ENCODE measurements at regions not wholly inside any gene's neighbourhood (a gene's known extent, or its start where the extent isn't known, plus 50 kb on each side); places are given as distances from the start of the nearest gene placed in this dataset.

GRCh38 chr9:2494562-2494961 is 127.0 kb upstream of the VLDLR start:
- H3K4me1 ChIP-seq (ENCODE audit: control insufficient read depth, insufficient read depth, low read length) = no peaks in the 10 kb centered on the region
- no peaks in the 10 kb centered on the region for H3K36me3 ChIP-seq (ENCODE audit: control insufficient read depth, insufficient read depth, low read length)
- H3K27me3 ChIP-seq (ENCODE audit: control insufficient read depth, insufficient read depth, low read length) = no peaks in the 10 kb centered on the region
- DNase-seq = no peak
- H3K9me3 ChIP-seq (ENCODE audit: control insufficient read depth, low read depth, low read length) = no peaks in the 10 kb centered on the region
- H3K4me3 ChIP-seq (ENCODE audit: low read length) = no peak overlapping the region
- no peak overlapping the region for H3K27ac ChIP-seq (ENCODE audit: low read length)
- WGBS (ENCODE audit: insufficient coverage, low lambda C conversion rate) = no CpG with 5 or more reads among the region's 2 CpGs

- Histone ChIP-seq H3K4me3 (ENCODE audit: low read length) (no peak overlapping the region), H3K27me3 (ENCODE audit: control insufficient read depth, insufficient read depth, low read length) (no peaks in the 10 kb centered on the region), H3K9me3 (ENCODE audit: control insufficient read depth, low read depth, low read length) (no peaks in the 10 kb centered on the region), H3K4me1 (ENCODE audit: control insufficient read depth, insufficient read depth, low read length) (no peaks in the 10 kb centered on the region), H3K36me3 (ENCODE audit: control insufficient read depth, insufficient read depth, low read length) (no peaks in the 10 kb centered on the region), H3K27ac (ENCODE audit: low read length) (no peak overlapping the region)
- WGBS (ENCODE audit: insufficient coverage, low lambda C conversion rate) = no CpG with 5 or more reads among the region's 3 CpGs
- no peak for DNase-seq
Measured at GRCh38 chr9:2495221-2496005, 126.2 kb upstream of the VLDLR start.

DNA sequence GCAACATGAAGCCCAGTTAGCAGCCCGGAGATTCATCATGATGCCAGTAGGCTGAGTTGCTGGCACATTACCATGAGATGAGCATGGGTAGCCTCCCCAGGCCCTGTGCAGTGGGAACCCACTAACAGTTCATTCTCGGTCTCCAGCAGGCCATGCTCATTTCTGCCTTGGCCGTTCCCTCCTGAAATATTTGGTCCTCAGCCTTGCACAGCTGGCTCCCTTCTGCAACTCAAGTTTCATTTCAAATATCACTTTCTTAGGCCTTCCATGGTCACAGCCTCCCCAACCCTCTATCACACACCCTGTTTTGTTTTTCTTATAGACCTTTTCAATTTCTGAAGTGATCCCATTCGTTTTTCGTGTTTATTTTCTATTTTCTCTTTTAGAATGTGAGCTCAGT is 125.4 kb upstream of the VLDLR start:
- no peaks in the 10 kb centered on the region for H3K4me1 ChIP-seq (ENCODE audit: control insufficient read depth, insufficient read depth, low read length)
- no peak overlapping the region for H3K27ac ChIP-seq (ENCODE audit: low read length)
- H3K9me3 ChIP-seq (ENCODE audit: control insufficient read depth, low read depth, low read length) = no peaks in the 10 kb centered on the region
- H3K27me3 ChIP-seq (ENCODE audit: control insufficient read depth, insufficient read depth, low read length) = no peaks in the 10 kb centered on the region
- 91% methylated on average over 4 of the region's 5 CpGs for whole genome bisulfite sequencing (ENCODE audit: insufficient coverage, low lambda C conversion rate)
- no peak for DNase-seq
- H3K36me3 ChIP-seq (ENCODE audit: control insufficient read depth, insufficient read depth, low read length) = no peaks in the 10 kb centered on the region
- no peak overlapping the region for H3K4me3 ChIP-seq (ENCODE audit: low read length)

- Histone ChIP-seq H3K9me3 (ENCODE audit: control insufficient read depth, low read depth, low read length) (no peaks in the 10 kb centered on the region), H3K27ac (ENCODE audit: low read length) (no peak overlapping the region), H3K27me3 (ENCODE audit: control insufficient read depth, insufficient read depth, low read length) (no peaks in the 10 kb centered on the region), H3K36me3 (ENCODE audit: control insufficient read depth, insufficient read depth, low read length) (no peaks in the 10 kb centered on the region), H3K4me1 (ENCODE audit: control insufficient read depth, insufficient read depth, low read length) (no peaks in the 10 kb centered on the region), H3K4me3 (ENCODE audit: low read length) (no peak overlapping the region)
- DNase-seq = no peak
Measured at GRCh38 chr9:2496934-2497333, 124.7 kb upstream of the VLDLR start.

DNA sequence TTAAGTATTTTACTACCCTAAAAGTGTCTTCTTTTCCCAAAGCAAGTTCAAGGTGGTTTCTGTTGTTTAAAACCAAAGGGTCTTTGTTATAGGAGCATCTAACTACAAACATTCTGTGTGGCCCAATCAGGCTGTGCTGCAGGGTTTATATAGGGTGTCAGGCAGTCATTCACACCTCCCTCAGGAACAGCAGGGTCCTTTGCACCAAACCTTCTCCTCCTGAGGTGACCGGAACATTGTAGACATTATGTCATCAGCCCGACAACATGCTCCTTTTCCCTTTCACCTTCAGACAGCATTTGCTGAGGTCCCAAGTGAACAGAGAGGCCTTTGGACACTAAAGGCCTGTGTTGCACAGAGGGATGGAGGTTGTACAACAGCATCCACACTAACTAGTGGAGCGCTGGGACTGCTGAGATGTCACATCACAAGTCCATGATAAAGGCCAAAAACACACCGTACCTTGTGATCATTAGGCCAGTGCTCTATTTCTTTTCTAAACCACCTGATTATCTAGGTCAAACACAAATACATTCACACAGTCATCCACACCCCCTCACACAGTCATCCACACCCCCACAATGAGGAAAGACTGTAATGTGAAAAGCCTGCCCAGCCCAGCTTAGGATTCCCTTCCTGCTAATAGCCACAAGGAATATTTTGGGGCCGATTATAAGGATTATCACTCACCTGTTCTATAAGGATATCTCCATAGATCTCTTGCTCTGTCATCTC is 123.8 kb upstream of the VLDLR start:
- H3K4me1 ChIP-seq (ENCODE audit: control insufficient read depth, insufficient read depth, low read length) = no peaks in the 10 kb centered on the region
- no peak for DNase-seq
- no peaks in the 10 kb centered on the region for H3K9me3 ChIP-seq (ENCODE audit: control insufficient read depth, low read depth, low read length)
- no peak overlapping the region for H3K27ac ChIP-seq (ENCODE audit: low read length)
- H3K36me3 ChIP-seq (ENCODE audit: control insufficient read depth, insufficient read depth, low read length) = no peaks in the 10 kb centered on the region
- no CpG with 5 or more reads among the region's 5 CpGs for WGBS (ENCODE audit: insufficient coverage, low lambda C conversion rate)
- no peak overlapping the region for H3K4me3 ChIP-seq (ENCODE audit: low read length)
- no peaks in the 10 kb centered on the region for H3K27me3 ChIP-seq (ENCODE audit: control insufficient read depth, insufficient read depth, low read length)

GRCh38 chr9:2502210-2502609 is 119.4 kb upstream of the VLDLR start:
- DNase-seq = no peak
- Histone ChIP-seq H3K27me3 (ENCODE audit: control insufficient read depth, insufficient read depth, low read length) (no peaks in the 10 kb centered on the region), H3K4me1 (ENCODE audit: control insufficient read depth, insufficient read depth, low read length) (no peaks in the 10 kb centered on the region), H3K9me3 (ENCODE audit: control insufficient read depth, low read depth, low read length) (no peaks in the 10 kb centered on the region), H3K36me3 (ENCODE audit: control insufficient read depth, insufficient read depth, low read length) (no peaks in the 10 kb centered on the region), H3K4me3 (ENCODE audit: low read length) (no peak overlapping the region), H3K27ac (ENCODE audit: low read length) (no peak overlapping the region)
- no CpG with 5 or more reads among the region's 3 CpGs for WGBS (ENCODE audit: insufficient coverage, low lambda C conversion rate)

DNA sequence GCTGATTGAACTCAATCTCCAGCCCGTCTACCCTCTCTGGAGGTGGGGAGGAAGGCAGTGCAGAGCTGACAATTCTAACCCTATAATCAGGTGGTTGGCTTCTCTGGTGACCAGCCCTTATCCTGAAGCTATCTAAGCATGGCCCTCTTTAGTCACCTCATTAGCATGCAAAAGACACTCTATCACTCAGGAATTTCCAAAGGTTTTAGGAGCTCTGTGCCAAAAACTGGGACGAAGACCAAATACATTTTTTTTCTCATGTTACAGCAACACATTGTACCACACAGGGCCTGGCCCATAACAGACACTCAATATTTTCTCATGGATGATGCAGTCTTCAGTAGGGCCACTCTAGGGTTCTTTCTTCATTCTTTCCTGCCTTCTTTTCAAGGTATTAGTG is 118.8 kb upstream of the VLDLR start:
- no peak for DNase-seq
- H3K4me3 ChIP-seq (ENCODE audit: low read length) = no peak overlapping the region
- H3K36me3 ChIP-seq (ENCODE audit: control insufficient read depth, insufficient read depth, low read length) = no peaks in the 10 kb centered on the region
- no peaks in the 10 kb centered on the region for H3K27me3 ChIP-seq (ENCODE audit: control insufficient read depth, insufficient read depth, low read length)
- H3K9me3 ChIP-seq (ENCODE audit: control insufficient read depth, low read depth, low read length) = no peaks in the 10 kb centered on the region
- H3K27ac ChIP-seq (ENCODE audit: low read length) = no peak overlapping the region
- 100% methylated on average over 1 of the region's 2 CpGs for WGBS (ENCODE audit: insufficient coverage, low lambda C conversion rate)
- no peaks in the 10 kb centered on the region for H3K4me1 ChIP-seq (ENCODE audit: control insufficient read depth, insufficient read depth, low read length)

- no peaks in the 10 kb centered on the region for H3K27me3 ChIP-seq (ENCODE audit: control insufficient read depth, insufficient read depth, low read length)
- DNase-seq = no peak
- no peak overlapping the region for H3K27ac ChIP-seq (ENCODE audit: low read length)
- H3K9me3 ChIP-seq (ENCODE audit: control insufficient read depth, low read depth, low read length) = no peaks in the 10 kb centered on the region
- WGBS (ENCODE audit: insufficient coverage, low lambda C conversion rate) = 80% methylated on average over 1 of the region's 3 CpGs
- H3K4me1 ChIP-seq (ENCODE audit: control insufficient read depth, insufficient read depth, low read length) = no peaks in the 10 kb centered on the region
- H3K4me3 ChIP-seq (ENCODE audit: low read length) = no peak overlapping the region
- H3K36me3 ChIP-seq (ENCODE audit: control insufficient read depth, insufficient read depth, low read length) = no peaks in the 10 kb centered on the region
Measured at GRCh38 chr9:2506321-2506720, 115.3 kb upstream of the VLDLR start.

DNA sequence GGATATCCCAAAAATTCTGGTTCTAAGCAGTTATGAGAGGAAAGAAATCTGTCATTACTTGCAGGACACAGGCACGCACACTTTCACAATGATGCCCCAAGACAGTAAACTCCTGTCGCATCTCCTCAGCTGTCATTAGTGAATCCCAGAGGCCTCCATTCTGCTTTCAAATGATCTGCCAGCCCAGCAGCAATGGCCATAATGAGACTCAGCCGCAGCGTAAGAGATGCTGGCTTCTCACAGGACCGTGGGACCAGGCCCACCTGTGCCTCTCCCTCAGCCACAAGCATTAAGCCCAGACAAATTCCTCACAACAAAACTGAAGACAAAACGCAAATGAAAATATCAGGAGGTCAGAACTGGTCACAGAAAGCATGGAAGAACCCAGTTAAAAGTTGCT is 98.0 kb upstream of the VLDLR start:
- WGBS (ENCODE audit: insufficient coverage, low lambda C conversion rate) = 86% methylated on average over 2 of the region's 6 CpGs
- Histone ChIP-seq H3K9me3 (ENCODE audit: control insufficient read depth, low read depth, low read length) (no peaks in the 10 kb centered on the region), H3K27me3 (ENCODE audit: control insufficient read depth, insufficient read depth, low read length) (no peaks in the 10 kb centered on the region), H3K4me1 (ENCODE audit: control insufficient read depth, insufficient read depth, low read length) (no peaks in the 10 kb centered on the region), H3K27ac (ENCODE audit: low read length) (no peak overlapping the region), H3K36me3 (ENCODE audit: control insufficient read depth, insufficient read depth, low read length) (no peaks in the 10 kb centered on the region), H3K4me3 (ENCODE audit: low read length) (no peak overlapping the region)
- DNase-seq = no peak

GRCh38 chr9:2524601-2525000 is 97.0 kb upstream of the VLDLR start:
- 67% methylated on average over 1 of the region's 3 CpGs for WGBS (ENCODE audit: insufficient coverage, low lambda C conversion rate)

GRCh38 chr9:2525147-2525546 is 96.4 kb upstream of the VLDLR start:
- Histone ChIP-seq H3K27me3 (ENCODE audit: control insufficient read depth, insufficient read depth, low read length) (no peaks in the 10 kb centered on the region), H3K27ac (ENCODE audit: low read length) (no peak overlapping the region), H3K9me3 (ENCODE audit: control insufficient read depth, low read depth, low read length) (no peaks in the 10 kb centered on the region), H3K4me1 (ENCODE audit: control insufficient read depth, insufficient read depth, low read length) (no peaks in the 10 kb centered on the region), H3K36me3 (ENCODE audit: control insufficient read depth, insufficient read depth, low read length) (no peaks in the 10 kb centered on the region), H3K4me3 (ENCODE audit: low read length) (no peak overlapping the region)
- no peak for DNase-seq
- WGBS (ENCODE audit: insufficient coverage, low lambda C conversion rate) = no CpG with 5 or more reads among the region's 2 CpGs

More at GRCh38 chr9:2524601-2525000, 97.0 kb upstream of the VLDLR start:
- H3K27ac ChIP-seq (ENCODE audit: low read length) = no peak overlapping the region
- no peaks in the 10 kb centered on the region for H3K27me3 ChIP-seq (ENCODE audit: control insufficient read depth, insufficient read depth, low read length)
- H3K36me3 ChIP-seq (ENCODE audit: control insufficient read depth, insufficient read depth, low read length) = no peaks in the 10 kb centered on the region
- H3K9me3 ChIP-seq (ENCODE audit: control insufficient read depth, low read depth, low read length) = no peaks in the 10 kb centered on the region
- no peak for DNase-seq
- H3K4me3 ChIP-seq (ENCODE audit: low read length) = no peak overlapping the region
- H3K4me1 ChIP-seq (ENCODE audit: control insufficient read depth, insufficient read depth, low read length) = no peaks in the 10 kb centered on the region

Data from large intestine (tissue), 3 donors.